T-cell (primary cell): ENCODE measurements at regions not wholly inside any gene's neighbourhood (a gene's known extent, or its start where the extent isn't known, plus 50 kb on each side); places are given as distances from the start of the nearest gene placed in this dataset.

Experiments used
- ATAC-seq, 4 experiments: fragments of 200-7000 bp in 3 of 4; fragments of 150-1000 bp in 1 of 4; cut with Tn5 transposase; replicated peaks in 1 of 4; 1 replicate in 3 of 4; 2 replicates in 1 of 4; pipeline ENCODE4 v1.10.0; 2021; ENCODE audit warnings: moderate library complexity in 3 of 4, mild to moderate bottlenecking in 2 of 4, moderate number of reproducible peaks in 1 of 4
- CTCF ChIA-PET, 2 donors: fragments of 300-600 bp; sonication (Branson Sonifier 250); formaldehyde crosslinking; loops; one replicate each; lab custom pipeline; 2022; ENCODE audit warnings: antibody characterized with exemption in 2 of 2; lab: Charles Lee
- POLR2A ChIA-PET, 2 donors: fragments of 300-600 bp; sonication (Branson Sonifier 250); formaldehyde crosslinking; loops; one replicate each; lab custom pipeline; 2022; ENCODE audit warnings: antibody characterized with exemption in 2 of 2; lab: Charles Lee
- DNase-seq, 35 experiments: peaks; one replicate each; pipeline versions ENCODE4 v3.0.0 to v3.0.0-alpha.2; 2013 to 2023
- H3K27ac ChIP-seq: one replicate; pipeline ENCODE4 v1.5.1; 2013; ENCODE audit warnings: low read length
- H3K27me3 ChIP-seq, 2 experiments: replicated peaks in 1 of 2; 1 replicate in 1 of 2; 2 replicates in 1 of 2; pipeline versions ENCODE4 v1.6.1 to v1.7.0; 2013; ENCODE audit warnings: low read length in 1 of 2, mixed read lengths in 1 of 2; ENCODE audit not compliant: control insufficient read depth in 2 of 2, insufficient read depth in 2 of 2; ENCODE audit errors: extremely low read depth in 1 of 2
- H3K36me3 ChIP-seq, 2 donors: 1 replicate in 1 of 2; 2 replicates in 1 of 2; pipeline versions ENCODE4 v1.6.1 to v1.7.0; 2013; ENCODE audit warnings: low read length in 1 of 2; ENCODE audit not compliant: control insufficient read depth in 2 of 2, insufficient read depth in 1 of 2; ENCODE audit errors: extremely low read depth in 1 of 2
- H3K4me1 ChIP-seq, 2 experiments: 1 replicate in 1 of 2; 2 replicates in 1 of 2; pipeline versions ENCODE4 v1.6.1 to v1.7.0; 2013; ENCODE audit warnings: low read length in 2 of 2, mixed read lengths in 1 of 2; ENCODE audit not compliant: insufficient read depth in 2 of 2, control insufficient read depth in 1 of 2; ENCODE audit errors: extremely low read depth in 1 of 2
- H3K4me3 ChIP-seq, 2 donors: 1 replicate in 1 of 2; 2 replicates in 1 of 2; pipeline versions ENCODE4 v1.5.1 to v1.7.0; 2013; ENCODE audit warnings: mild to moderate bottlenecking in 2 of 2, low read length in 1 of 2, moderate library complexity in 1 of 2; ENCODE audit not compliant: control insufficient read depth in 1 of 2; ENCODE audit errors: extremely low read depth in 1 of 2
- H3K9me3 ChIP-seq: 2 replicates; pipeline ENCODE4 v1.7.0; 2013
- H3K27ac Mint-ChIP-seq, 2 donors: one replicate each; pipeline ENCODE4 v1.8.0; 2020 to 2021; ENCODE audit warnings: mild to moderate bottlenecking in 2 of 2, mixed read lengths in 2 of 2
- H3K27me3 Mint-ChIP-seq, 2 donors: one replicate each; pipeline ENCODE4 v1.8.0; 2021 to 2022; ENCODE audit warnings: mixed read lengths in 2 of 2
- H3K36me3 Mint-ChIP-seq: one replicate; pipeline ENCODE4 v1.8.0; 2021; ENCODE audit warnings: mixed read lengths
- H3K4me1 Mint-ChIP-seq, 3 donors: one replicate each; pipeline ENCODE4 v1.8.0; 2020 to 2022; ENCODE audit warnings: mixed read lengths in 3 of 3, mild to moderate bottlenecking in 1 of 3
- H3K4me3 Mint-ChIP-seq, 3 donors: one replicate each; pipeline ENCODE4 v1.8.0; 2020 to 2022; ENCODE audit warnings: mild to moderate bottlenecking in 3 of 3, mixed read lengths in 3 of 3, moderate library complexity in 3 of 3
- H3K9me3 Mint-ChIP-seq, 3 donors: one replicate each; pipeline ENCODE4 v1.8.0; 2020 to 2022; ENCODE audit warnings: mixed read lengths in 3 of 3
- WGBS: methylation state at CpG from one replicate; pipeline ENCODE4 v1.1.5; 2013; ENCODE audit warnings: missing lambda C conversion rate; ENCODE audit not compliant: insufficient coverage; 5-methylcytosine and 5-hydroxymethylcytosine counted together

- peaks cover 4 to 11% of the 10 kb centered on the region in 2 donors for H3K27me3 Mint-ChIP-seq
- H3K4me1 Mint-ChIP-seq = no peaks in the 10 kb centered on the region
- Histone ChIP-seq H3K4me3 (no peak overlapping the region), H3K4me1 (no peaks in the 10 kb centered on the region), H3K36me3 (no peaks in the 10 kb centered on the region), H3K27ac (no peak overlapping the region), H3K27me3 (peaks cover 0 to 3% of the 10 kb centered on the region in 2 experiments), H3K9me3 (no peaks in the 10 kb centered on the region)
- ATAC-seq = no peak
- 95% methylated on average over 7 of the region's 12 CpGs for WGBS
- peaks cover 0 to 5% (median 3%) of the 10 kb centered on the region in 3 donors for H3K9me3 Mint-ChIP-seq
- H3K4me3 Mint-ChIP-seq = no peak overlapping the region
- DNase-seq = no peak
- H3K36me3 Mint-ChIP-seq = no peaks in the 10 kb centered on the region
- no peak overlapping the region for H3K27ac Mint-ChIP-seq
- ChIA-PET POLR2A (no interaction called here), CTCF (no interaction called here)
Measured at GRCh38 chr6:165713845-165714466, 50.9 kb upstream of the PDE10A start.
